Dendritic cell treated with granulocyte-macrophage colony-stimulating factor and Interleukin-4, amounts not matched to agents 40 ng/mL and 50 ng/mL, for 4 days (primary cell): ENCODE measurements at regions not wholly inside any gene's neighbourhood (a gene's known extent, or its start where the extent isn't known, plus 50 kb on each side); places are given as distances from the start of the nearest gene placed in this dataset.

Experiments
- H3K27ac Mint-ChIP-seq: one replicate; pipeline ENCODE4 v1.8.0; 2022; ENCODE audit warnings: mild to moderate bottlenecking, mixed read lengths
- H3K27me3 Mint-ChIP-seq: one replicate; pipeline ENCODE4 v1.8.0; 2022; ENCODE audit warnings: mild to moderate bottlenecking, mixed read lengths
- H3K36me3 Mint-ChIP-seq: one replicate; pipeline ENCODE4 v1.8.0; 2022; ENCODE audit warnings: low read depth, mixed read lengths
- H3K4me1 Mint-ChIP-seq: one replicate; pipeline ENCODE4 v1.8.0; 2022; ENCODE audit warnings: low read depth, mixed read lengths
- H3K4me3 Mint-ChIP-seq: one replicate; pipeline ENCODE4 v1.8.0; 2022; ENCODE audit warnings: mild to moderate bottlenecking, moderate library complexity, mixed read lengths
- H3K9me3 Mint-ChIP-seq: one replicate; pipeline ENCODE4 v1.8.0; 2022; ENCODE audit warnings: mixed read lengths
- intact Hi-C: fragments of 100-400 bp; cut with micrococcal nuclease; formaldehyde crosslinking; loops from one replicate; pipeline ENCODE4 v1.15.0; 2022

GRCh38 chr3:189529468-189529867, 101.7 kb upstream of the TP63 start:
- Mint-ChIP-seq H3K27ac (no peak overlapping the region), H3K4me3 (no peak overlapping the region), H3K4me1 (no peaks in the 10 kb centered on the region), H3K9me3 (peaks cover 12% of the 10 kb centered on the region), H3K36me3 (no peaks in the 10 kb centered on the region), H3K27me3 (peaks cover 3% of the 10 kb centered on the region)
- intact Hi-C loops, result no loop called here

GRCh38 chr3:189529889-189530471, 101.2 kb upstream of the TP63 start:
- H3K27me3 Mint-ChIP-seq, result peaks cover 3% of the 10 kb centered on the region
- no peak overlapping the region for H3K4me3 Mint-ChIP-seq
- H3K36me3 Mint-ChIP-seq, result no peaks in the 10 kb centered on the region
- no peak overlapping the region for H3K27ac Mint-ChIP-seq
- no peaks in the 10 kb centered on the region for H3K4me1 Mint-ChIP-seq
- intact Hi-C loops, result no loop called here
- peaks cover 12% of the 10 kb centered on the region for H3K9me3 Mint-ChIP-seq

DNA sequence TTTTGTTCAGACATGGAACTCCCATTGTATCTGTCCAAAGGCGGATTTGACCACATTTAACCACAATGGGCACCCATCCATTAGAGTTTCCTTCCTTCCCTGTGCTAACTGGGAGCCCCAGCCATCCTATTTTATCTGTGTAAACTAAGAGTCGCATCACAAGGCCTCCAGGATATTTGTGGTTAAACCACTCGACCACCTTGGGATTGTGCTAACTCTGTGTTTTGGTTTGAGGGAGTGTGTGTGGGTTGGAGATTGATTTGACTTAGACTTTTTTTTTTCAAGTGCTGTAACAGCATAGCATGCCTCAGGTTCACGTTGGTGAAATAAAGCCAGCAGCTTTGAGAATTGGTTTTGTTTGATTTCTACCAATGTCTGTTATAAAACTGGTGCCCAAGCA, 100.4 kb upstream of the TP63 start:
- Mint-ChIP-seq H3K27ac (no peak overlapping the region), H3K36me3 (no peaks in the 10 kb centered on the region), H3K4me3 (no peak overlapping the region), H3K27me3 (peaks cover 3% of the 10 kb centered on the region), H3K4me1 (no peaks in the 10 kb centered on the region), H3K9me3 (peaks cover 6% of the 10 kb centered on the region)
- intact Hi-C loops, result no loop called here

DNA sequence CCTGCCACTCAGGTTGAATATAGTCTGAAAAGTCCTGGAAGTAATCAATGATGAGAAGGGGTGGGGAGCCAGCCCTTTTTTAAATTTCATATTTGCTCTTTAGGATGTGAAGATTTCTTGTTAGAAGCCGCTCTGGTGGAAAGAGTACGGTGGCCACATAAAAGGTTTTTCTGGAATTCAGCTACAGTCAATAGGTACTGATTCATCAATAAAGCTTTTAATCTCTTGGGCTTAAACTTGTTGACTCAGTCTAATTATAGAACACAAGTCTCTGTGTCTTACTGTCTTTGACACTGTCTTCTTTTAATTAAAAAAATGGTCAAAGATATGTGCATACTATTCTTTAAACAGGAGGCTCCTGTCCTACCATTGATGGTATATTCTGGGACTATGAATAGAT, 99.9 kb upstream of the TP63 start:
- intact Hi-C loops, result no loop called here
- no peaks in the 10 kb centered on the region for H3K4me1 Mint-ChIP-seq
- no peak overlapping the region for H3K4me3 Mint-ChIP-seq
- peaks cover 1% of the 10 kb centered on the region for H3K9me3 Mint-ChIP-seq
- no peak overlapping the region for H3K27ac Mint-ChIP-seq
- peaks cover 3% of the 10 kb centered on the region for H3K27me3 Mint-ChIP-seq
- no peaks in the 10 kb centered on the region for H3K36me3 Mint-ChIP-seq

DNA sequence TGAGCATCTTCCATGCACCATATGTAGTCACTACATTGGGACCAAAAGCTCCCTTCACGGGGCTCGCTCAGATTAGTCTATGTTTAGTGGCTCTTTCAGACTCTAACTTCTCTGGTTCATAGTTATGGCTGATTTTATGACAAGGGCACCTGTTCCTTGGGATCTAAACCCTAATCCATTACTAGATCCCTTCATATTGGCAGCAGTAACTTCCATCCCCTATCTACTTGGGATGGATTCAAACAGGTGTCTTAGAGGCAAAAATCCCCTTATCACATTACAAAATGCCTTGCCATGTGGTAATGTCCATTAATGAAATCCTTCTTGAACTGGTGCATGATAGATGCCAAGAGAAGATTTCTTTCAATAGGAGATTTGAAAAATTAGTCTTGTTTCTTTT, 96.7 kb upstream of the TP63 start:
- intact Hi-C loops, result no loop called here
- Mint-ChIP-seq H3K36me3 (no peaks in the 10 kb centered on the region), H3K4me3 (no peak overlapping the region), H3K27ac (no peak overlapping the region), H3K9me3 (no peaks in the 10 kb centered on the region), H3K4me1 (no peaks in the 10 kb centered on the region), H3K27me3 (peaks cover 3% of the 10 kb centered on the region)

- Mint-ChIP-seq H3K4me3 (no peak overlapping the region), H3K4me1 (no peaks in the 10 kb centered on the region), H3K36me3 (no peaks in the 10 kb centered on the region), H3K27me3 (no peaks in the 10 kb centered on the region), H3K9me3 (no peaks in the 10 kb centered on the region), H3K27ac (no peak overlapping the region)
- intact Hi-C loops, result no loop called here
These were observed 94.1 kb upstream of the TP63 start for GRCh38 chr3:189537135-189537534.

GRCh38 chr3:189547448-189547847, 83.7 kb upstream of the TP63 start:
- no peak overlapping the region for H3K4me3 Mint-ChIP-seq

DNA sequence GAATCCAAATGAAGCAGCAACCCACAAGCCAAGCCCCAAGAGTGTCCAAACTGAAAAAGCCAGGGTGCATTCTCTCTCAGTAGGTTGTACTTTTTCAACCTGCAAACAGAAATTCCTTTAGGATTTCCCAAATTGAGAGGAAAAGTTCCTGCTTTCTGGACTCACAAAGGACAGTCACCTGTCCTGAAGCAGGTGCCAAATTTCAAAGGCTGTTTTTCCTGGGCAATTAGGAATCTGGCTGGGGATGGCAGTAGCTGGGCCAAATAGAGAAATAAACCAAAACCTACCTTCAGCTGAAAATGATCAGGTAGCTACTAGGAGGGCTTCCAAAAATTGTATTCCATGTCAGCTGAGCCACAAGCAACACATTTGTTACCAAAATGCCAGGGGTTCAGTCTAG, 83.1 kb upstream of the TP63 start:
- Mint-ChIP-seq H3K4me1 (no peaks in the 10 kb centered on the region), H3K27me3 (no peaks in the 10 kb centered on the region), H3K4me3 (no peak overlapping the region), H3K9me3 (peaks cover 55% of the 10 kb centered on the region), H3K27ac (no peak overlapping the region), H3K36me3 (no peaks in the 10 kb centered on the region)
- intact Hi-C loops, result no loop called here

More at GRCh38 chr3:189547448-189547847, 83.7 kb upstream of the TP63 start:
- intact Hi-C loops, result no loop called here
- Mint-ChIP-seq H3K36me3 (no peaks in the 10 kb centered on the region), H3K27me3 (no peaks in the 10 kb centered on the region), H3K4me1 (no peaks in the 10 kb centered on the region), H3K27ac (no peak overlapping the region), H3K9me3 (peaks cover 55% of the 10 kb centered on the region)

GRCh38 chr3:189551007-189551406, 80.2 kb upstream of the TP63 start:
- Mint-ChIP-seq H3K4me3 (no peak overlapping the region), H3K27me3 (no peaks in the 10 kb centered on the region), H3K36me3 (no peaks in the 10 kb centered on the region), H3K9me3 (peaks cover 49% of the 10 kb centered on the region), H3K27ac (no peak overlapping the region), H3K4me1 (no peaks in the 10 kb centered on the region)
- intact Hi-C loops, result no loop called here

DNA sequence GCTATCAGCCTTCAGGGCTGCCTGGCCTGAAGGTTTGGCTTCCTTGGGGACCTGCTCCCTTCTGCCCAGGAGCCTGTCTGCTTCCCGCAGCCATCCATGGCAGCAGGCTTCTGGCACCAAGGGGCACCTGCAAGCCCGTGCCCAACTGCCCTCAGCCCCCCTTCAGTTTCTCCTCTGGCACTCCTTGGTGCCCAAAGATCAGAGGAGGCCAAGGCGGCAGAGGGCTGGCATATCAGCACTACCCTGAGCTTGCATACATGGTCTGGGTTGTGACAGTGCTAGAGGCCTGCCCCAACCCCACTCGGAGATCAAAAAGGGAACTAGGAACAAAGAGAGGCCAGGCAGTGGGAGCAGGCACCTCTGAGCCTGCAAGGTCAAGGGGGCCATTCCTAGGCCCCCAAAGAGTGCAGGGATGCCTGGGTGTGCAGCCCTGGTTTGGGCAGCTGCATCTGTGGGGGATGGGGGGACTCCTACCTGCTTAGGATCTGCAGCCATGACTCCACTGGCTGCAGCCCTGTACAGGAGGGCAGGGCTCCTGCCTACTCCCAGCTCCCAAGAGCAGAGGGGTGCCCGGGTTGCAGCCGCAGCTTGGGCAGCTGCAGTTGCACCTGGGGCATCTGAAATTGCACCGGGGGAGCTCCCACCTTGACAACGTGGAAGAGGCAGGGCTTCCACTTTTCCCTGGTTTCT, 76.2 kb upstream of the TP63 start:
- H3K4me1 Mint-ChIP-seq, result no peaks in the 10 kb centered on the region
- H3K9me3 Mint-ChIP-seq, result peaks cover 25% of the 10 kb centered on the region
- H3K27me3 Mint-ChIP-seq, result no peaks in the 10 kb centered on the region
- no peaks in the 10 kb centered on the region for H3K36me3 Mint-ChIP-seq
- intact Hi-C loops, result no loop called here
- H3K27ac Mint-ChIP-seq, result no peak overlapping the region
- no peak overlapping the region for H3K4me3 Mint-ChIP-seq

- H3K27me3 Mint-ChIP-seq, result no peaks in the 10 kb centered on the region
- no peak overlapping the region for H3K27ac Mint-ChIP-seq
- intact Hi-C loops, result no loop called here
- no peaks in the 10 kb centered on the region for H3K36me3 Mint-ChIP-seq
- peaks cover 20% of the 10 kb centered on the region for H3K9me3 Mint-ChIP-seq
- no peak overlapping the region for H3K4me3 Mint-ChIP-seq
- H3K4me1 Mint-ChIP-seq, result no peaks in the 10 kb centered on the region
These were observed 75.7 kb upstream of the TP63 start for GRCh38 chr3:189555558-189555881.

DNA sequence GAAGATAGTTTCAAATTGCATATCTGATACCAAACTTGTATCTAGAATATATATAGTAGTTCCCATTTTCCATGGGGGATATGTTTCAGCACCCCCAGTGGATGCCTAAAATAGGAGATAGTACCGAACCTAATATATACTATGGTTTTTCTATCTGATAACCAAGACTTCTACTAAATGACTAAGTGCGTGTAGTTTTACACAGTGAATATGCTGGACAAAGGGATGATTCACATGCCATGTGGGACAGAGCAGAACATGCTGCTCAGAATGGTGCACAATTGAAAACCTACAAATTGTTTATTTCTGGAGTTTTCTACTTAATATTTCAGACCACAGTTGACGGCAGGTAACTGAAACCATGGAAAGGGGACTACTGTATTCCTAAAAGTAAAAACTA, 73.4 kb upstream of the TP63 start:
- intact Hi-C loops, result no loop called here
- peaks cover 8% of the 10 kb centered on the region for H3K9me3 Mint-ChIP-seq
- no peak overlapping the region for H3K4me3 Mint-ChIP-seq
- no peaks in the 10 kb centered on the region for H3K4me1 Mint-ChIP-seq
- H3K27me3 Mint-ChIP-seq, result no peaks in the 10 kb centered on the region
- H3K36me3 Mint-ChIP-seq, result no peaks in the 10 kb centered on the region
- H3K27ac Mint-ChIP-seq, result no peak overlapping the region

DNA sequence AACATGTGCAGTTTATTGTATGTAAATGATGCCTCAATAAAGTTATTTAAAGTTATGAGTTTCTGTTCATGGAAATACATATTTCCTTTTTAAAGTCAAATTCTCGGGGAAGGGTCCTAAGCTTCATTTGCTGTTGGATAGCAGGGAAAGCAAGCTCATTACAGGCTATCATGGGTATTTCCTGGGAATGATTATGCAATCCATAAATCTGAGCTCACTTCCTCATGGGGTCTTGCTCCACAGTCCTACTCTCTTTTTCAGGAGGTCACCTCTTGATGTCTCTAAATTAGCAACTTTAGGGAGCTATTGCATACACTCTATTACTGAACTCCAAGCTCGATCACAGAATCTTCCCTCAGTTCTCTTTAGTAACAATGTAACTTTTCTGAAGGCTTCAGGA, 69.9 kb upstream of the TP63 start:
- no peak overlapping the region for H3K27ac Mint-ChIP-seq
- no peaks in the 10 kb centered on the region for H3K9me3 Mint-ChIP-seq
- H3K4me3 Mint-ChIP-seq, result no peak overlapping the region
- intact Hi-C loops, result no loop called here
- no peaks in the 10 kb centered on the region for H3K36me3 Mint-ChIP-seq
- no peaks in the 10 kb centered on the region for H3K4me1 Mint-ChIP-seq
- H3K27me3 Mint-ChIP-seq, result no peaks in the 10 kb centered on the region

DNA sequence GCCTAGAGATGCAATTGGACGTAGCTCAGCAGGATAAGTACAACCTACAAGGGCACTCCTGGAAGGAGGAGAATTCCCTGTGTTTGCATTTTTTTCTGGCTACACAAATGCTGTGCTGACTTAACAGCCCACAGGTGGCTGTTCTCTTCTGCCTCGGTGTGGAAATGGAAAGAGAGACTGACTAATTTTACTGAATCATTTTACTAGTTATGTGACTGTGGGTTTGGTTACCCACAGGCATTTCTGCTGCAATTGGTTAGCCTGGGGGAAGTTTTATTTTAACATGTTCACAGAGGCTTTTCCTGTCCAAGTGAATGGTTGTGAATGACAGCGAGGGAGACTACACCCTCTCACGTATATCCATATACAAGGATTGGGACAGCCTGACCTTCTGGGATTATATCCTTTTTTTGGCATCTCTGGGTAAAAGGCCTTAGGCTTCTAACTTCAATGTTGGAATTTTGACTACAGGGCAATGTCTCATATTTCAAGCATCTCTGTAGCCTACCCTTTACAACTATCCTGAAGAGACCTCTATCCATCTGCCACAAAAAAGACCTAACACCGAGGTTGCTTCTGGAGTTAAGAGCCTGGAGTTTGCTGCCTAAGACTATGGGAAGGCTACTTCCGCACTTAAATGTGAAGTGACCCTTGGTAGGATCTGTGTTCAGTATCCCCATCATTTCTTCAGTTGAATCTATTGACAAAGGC, 67.2 kb upstream of the TP63 start:
- intact Hi-C loops, result no loop called here
- H3K4me1 Mint-ChIP-seq, result no peaks in the 10 kb centered on the region
- H3K27me3 Mint-ChIP-seq, result no peaks in the 10 kb centered on the region
- no peaks in the 10 kb centered on the region for H3K9me3 Mint-ChIP-seq
- no peak overlapping the region for H3K27ac Mint-ChIP-seq
- no peak overlapping the region for H3K4me3 Mint-ChIP-seq
- H3K36me3 Mint-ChIP-seq, result no peaks in the 10 kb centered on the region
